Activated naive CD8-positive, alpha-beta T cell treated with anti-CD3 and anti-CD28 coated beads, Interleukin-2, amount 10 ng/mL, durations not matched to agents 7 days and 5 days (primary cell): ENCODE measurements at regions not wholly inside any gene's neighbourhood (a gene's known extent, or its start where the extent isn't known, plus 50 kb on each side); places are given as distances from the start of the nearest gene placed in this dataset.
"Not testable (repeated sequence)": the region's sequence is repeated elsewhere in the genome, so short reads cannot be mapped to it uniquely, and the experiment has no call there.

Experiments
- ATAC-seq: fragments of 150-1000 bp; cut with Tn5 transposase; one replicate; pipeline ENCODE4 v1.10.0; 2021; ENCODE audit warnings: low read depth, moderate library complexity
- POLR2A ChIA-PET: fragments of 350-600 bp; sonication (Branson Sonifier 250); formaldehyde crosslinking; loops from one replicate; lab custom pipeline; 2021; ENCODE audit warnings: antibody characterized with exemption; lab: Charles Lee
- DNase-seq: peaks from one replicate; pipeline ENCODE4 v3.0.0; 2021
- H3K27ac Mint-ChIP-seq: one replicate; pipeline ENCODE4 v1.8.0; 2022; ENCODE audit warnings: mild to moderate bottlenecking, mixed read lengths
- H3K27me3 Mint-ChIP-seq: one replicate; pipeline ENCODE4 v1.8.0; 2022; ENCODE audit warnings: mild to moderate bottlenecking, moderate library complexity, mixed read lengths
- H3K36me3 Mint-ChIP-seq: one replicate; pipeline ENCODE4 v1.8.0; 2021; ENCODE audit warnings: mild to moderate bottlenecking, mixed read lengths
- H3K4me1 Mint-ChIP-seq: one replicate; pipeline ENCODE4 v1.8.0; 2021; ENCODE audit warnings: mixed read lengths
- H3K4me3 Mint-ChIP-seq: one replicate; pipeline ENCODE4 v1.8.0; 2022; ENCODE audit warnings: mild to moderate bottlenecking, moderate library complexity, mixed read lengths
- H3K9me3 Mint-ChIP-seq: one replicate; pipeline ENCODE4 v1.8.0; 2021; ENCODE audit warnings: mixed read lengths

DNA sequence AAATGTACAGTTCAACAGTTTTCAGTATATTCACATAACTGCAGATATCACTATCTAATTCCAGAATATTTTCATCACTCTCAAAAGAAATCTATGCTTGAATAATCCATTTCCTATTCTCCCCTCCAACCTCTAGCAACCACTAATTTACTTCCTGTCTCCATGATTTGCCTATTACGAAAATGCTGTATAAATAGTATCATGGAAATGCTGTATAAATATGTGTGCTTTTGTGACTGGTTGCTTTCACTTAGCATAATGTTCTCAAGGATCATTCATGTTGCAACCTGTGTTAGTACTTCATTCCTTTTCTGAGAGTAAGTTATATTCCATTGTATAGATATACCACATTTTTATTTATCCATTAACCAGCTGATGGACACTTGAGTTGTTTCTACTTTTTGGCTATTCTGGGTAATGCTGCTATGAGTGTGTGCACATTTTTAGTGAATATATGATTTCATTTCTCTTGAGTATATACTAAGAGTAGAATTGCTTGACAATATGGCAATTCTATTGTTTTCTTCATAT, 115.6 kb downstream of the TNFSF18 start:
- peaks cover 20% of the 10 kb centered on the region for H3K4me1 Mint-ChIP-seq
- POLR2A ChIA-PET = interaction anchor here (0.9 kb wide), 1 partner anchor 40 kb away, joined by 3 read pairs; no protein-coding TSS in a partner anchor
- DNase-seq (no peak), ATAC-seq (no peak)
- H3K27me3 Mint-ChIP-seq = no peaks in the 10 kb centered on the region
- H3K4me3 Mint-ChIP-seq = no peak overlapping the region
- peaks cover 5% of the 10 kb centered on the region for H3K9me3 Mint-ChIP-seq
- peaks cover 11% of the 10 kb centered on the region for H3K36me3 Mint-ChIP-seq
- H3K27ac Mint-ChIP-seq = no peak overlapping the region

DNA sequence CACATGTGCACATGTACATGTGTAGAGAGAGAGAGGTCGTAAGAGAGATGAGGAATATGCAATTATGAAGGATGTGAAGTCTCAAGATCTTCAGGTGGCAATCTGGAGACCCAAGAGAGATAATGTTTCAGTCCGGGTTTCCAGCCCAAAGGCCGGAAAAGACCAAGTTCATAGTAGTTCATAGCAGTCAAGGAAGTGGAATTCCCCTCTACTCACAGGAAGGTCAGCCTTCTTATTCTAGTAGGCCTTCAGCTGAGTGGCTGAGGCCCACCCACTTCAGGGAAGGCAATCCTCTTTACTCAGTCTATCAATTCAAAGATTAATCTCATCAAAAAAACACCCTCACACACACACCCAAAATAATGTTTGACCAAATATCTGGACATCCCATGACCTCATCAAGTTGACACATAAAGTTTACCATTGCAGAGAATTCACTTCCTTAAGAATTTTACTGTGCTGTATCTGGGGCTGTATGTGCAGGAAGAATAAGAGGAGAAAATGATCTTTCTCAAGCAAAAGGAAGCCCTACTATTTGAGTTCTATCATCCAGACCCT, 114.6 kb downstream of the TNFSF18 start:
- POLR2A ChIA-PET = interaction anchor here (0.9 kb wide), 1 partner anchor 41 kb away, joined by 3 read pairs; no protein-coding TSS in a partner anchor

DNA sequence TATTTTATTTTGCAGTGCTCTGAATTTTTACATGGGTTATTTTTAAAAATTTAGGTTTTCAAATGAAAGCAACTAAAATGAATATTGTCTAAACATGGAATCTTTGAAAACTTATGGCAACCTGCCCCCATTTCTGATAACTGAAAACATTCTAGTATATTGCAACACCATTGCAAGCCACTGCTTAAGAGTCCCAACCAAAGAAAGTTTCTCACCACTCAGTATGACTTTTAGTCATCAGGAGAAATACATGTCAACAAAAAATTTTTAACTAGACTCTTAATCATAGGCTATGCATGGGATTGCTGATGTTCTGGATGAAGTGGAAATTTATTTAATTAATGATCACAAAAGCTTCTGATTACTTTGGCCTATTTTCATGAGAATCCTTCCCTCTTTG, 112.1 kb downstream of the TNFSF18 start:
- Mint-ChIP-seq H3K4me3 (no peak overlapping the region), H3K27me3 (no peaks in the 10 kb centered on the region), H3K9me3 (peaks cover 8% of the 10 kb centered on the region), H3K27ac (no peak overlapping the region), H3K36me3 (peaks cover 7% of the 10 kb centered on the region), H3K4me1 (peaks cover 11% of the 10 kb centered on the region)
- POLR2A ChIA-PET = no interaction called here
- no peak for DNase-seq
- no peak for ATAC-seq

More for the DNA sequence above, 114.6 kb downstream of the TNFSF18 start:
- Mint-ChIP-seq H3K4me3 (no peak overlapping the region), H3K27ac (no peak overlapping the region), H3K9me3 (peaks cover 5% of the 10 kb centered on the region), H3K4me1 (peaks cover 20% of the 10 kb centered on the region), H3K27me3 (no peaks in the 10 kb centered on the region), H3K36me3 (peaks cover 11% of the 10 kb centered on the region)
- ATAC-seq = no peak
- no peak for DNase-seq

DNA sequence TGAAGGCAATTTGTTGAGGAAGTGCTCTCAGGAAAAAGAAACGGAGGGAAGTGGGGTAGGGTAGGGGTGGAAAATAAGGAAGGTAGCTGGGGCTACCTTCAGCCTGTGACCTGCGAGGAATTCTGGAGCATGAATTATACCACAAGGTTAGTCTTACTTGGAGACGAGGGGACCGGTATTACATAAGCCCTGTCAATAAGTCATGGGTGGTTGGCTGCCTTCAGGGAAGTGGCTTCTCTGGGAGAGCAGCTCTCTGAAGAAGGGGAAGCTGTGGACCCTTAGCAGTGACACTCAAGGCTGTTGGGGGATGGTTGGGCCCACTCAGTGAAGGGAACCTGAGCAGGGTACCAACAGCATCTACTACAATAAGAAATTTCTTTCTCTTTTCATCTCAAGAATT, 111.3 kb downstream of the TNFSF18 start:
- peaks cover 5% of the 10 kb centered on the region for H3K4me1 Mint-ChIP-seq
- H3K4me3 Mint-ChIP-seq = no peak overlapping the region
- H3K36me3 Mint-ChIP-seq = peaks cover 7% of the 10 kb centered on the region
- peaks cover 8% of the 10 kb centered on the region for H3K9me3 Mint-ChIP-seq
- POLR2A ChIA-PET = no interaction called here
- no peak for ATAC-seq
- H3K27me3 Mint-ChIP-seq = no peaks in the 10 kb centered on the region
- no peak overlapping the region for H3K27ac Mint-ChIP-seq
- DNase-seq = no peak

DNA sequence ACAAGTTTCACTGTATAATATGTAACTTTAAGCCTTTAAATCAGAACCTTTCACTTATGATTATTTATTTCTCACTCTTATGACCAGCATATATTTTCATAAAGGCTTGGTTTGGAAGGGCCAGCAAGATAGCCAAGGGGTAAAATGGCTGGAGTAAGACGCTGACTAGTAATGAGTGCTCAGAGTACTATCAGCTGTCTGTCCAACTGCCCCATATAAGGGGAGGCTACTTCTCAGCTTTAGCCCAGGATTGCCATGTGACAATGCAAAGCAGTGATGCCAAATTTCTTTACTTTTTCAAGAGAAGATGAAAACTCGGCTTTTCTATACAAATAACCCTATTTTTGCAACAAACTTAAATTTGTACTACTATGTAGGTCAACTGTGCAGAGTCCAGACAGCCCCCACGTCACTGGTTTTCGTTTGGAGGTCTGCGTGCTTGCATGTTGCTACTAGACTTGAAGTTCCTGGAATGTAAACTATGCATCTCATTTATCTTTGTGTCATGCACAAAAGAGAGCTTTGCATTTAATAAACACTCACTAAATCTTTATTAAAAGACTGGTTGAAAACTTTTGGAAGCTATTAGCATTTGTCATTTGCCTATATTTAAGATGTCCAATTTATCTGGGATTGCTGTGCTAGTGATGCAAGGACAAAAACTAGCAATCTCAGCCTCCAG, 110.4 kb downstream of the TNFSF18 start:
- Mint-ChIP-seq H3K27me3 (no peaks in the 10 kb centered on the region), H3K9me3 (peaks cover 6% of the 10 kb centered on the region), H3K36me3 (peaks cover 5% of the 10 kb centered on the region), H3K4me3 (no peak overlapping the region), H3K27ac (no peak overlapping the region), H3K4me1 (peaks cover 2% of the 10 kb centered on the region)
- ATAC-seq (no peak), DNase-seq (no peak)
- POLR2A ChIA-PET = no interaction called here

DNA sequence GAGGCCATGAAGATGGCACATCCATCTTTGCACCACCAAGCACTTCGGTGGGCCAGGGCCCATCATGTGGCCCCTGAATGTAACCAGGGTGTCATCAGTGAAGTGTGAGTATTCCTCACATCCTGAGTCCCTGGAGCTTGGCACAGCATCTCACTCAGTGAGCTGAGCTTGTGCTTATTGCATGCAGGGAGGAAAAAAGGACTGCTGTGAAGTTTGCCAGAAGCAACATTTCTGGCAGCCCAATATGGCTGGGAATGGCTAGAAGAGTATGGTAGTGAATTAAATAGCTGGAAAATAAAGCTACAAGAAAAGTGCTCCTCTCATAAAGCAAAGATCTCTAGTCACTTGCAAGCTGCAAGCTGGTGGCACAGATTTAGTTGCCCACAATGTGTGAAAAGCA, 109.3 kb downstream of the TNFSF18 start:
- Mint-ChIP-seq H3K4me3 (no peak overlapping the region), H3K36me3 (peaks cover 5% of the 10 kb centered on the region), H3K27ac (no peak overlapping the region), H3K27me3 (no peaks in the 10 kb centered on the region), H3K9me3 (peaks cover 6% of the 10 kb centered on the region), H3K4me1 (peaks cover 8% of the 10 kb centered on the region)
- ATAC-seq (no peak), DNase-seq (no peak)
- POLR2A ChIA-PET = no interaction called here

DNA sequence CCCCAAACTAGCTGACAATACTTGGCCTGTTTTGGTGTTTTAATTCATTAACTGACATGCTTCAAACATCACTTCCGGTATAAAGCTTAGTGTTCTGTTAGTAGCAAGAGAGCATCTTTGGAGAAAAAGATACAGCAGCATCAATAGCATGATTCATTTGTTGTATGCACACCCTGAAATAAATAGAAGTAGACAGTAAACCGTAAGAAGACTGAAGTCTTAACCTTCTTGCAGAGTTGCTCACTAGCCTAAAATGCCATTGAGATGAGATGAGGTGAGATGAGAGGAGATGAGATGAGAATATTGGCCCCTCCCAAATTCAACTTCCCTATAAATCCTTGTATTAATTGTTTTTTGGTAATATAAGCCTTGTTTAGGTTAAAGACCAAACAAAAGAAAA, 108.8 kb downstream of the TNFSF18 start:
- DNase-seq (no peak), ATAC-seq (no peak)
- H3K36me3 Mint-ChIP-seq = peaks cover 5% of the 10 kb centered on the region
- H3K27ac Mint-ChIP-seq = no peak overlapping the region
- POLR2A ChIA-PET = no interaction called here
- H3K4me3 Mint-ChIP-seq = no peak overlapping the region
- H3K9me3 Mint-ChIP-seq = peaks cover 6% of the 10 kb centered on the region
- H3K27me3 Mint-ChIP-seq = no peaks in the 10 kb centered on the region
- H3K4me1 Mint-ChIP-seq = peaks cover 13% of the 10 kb centered on the region

DNA sequence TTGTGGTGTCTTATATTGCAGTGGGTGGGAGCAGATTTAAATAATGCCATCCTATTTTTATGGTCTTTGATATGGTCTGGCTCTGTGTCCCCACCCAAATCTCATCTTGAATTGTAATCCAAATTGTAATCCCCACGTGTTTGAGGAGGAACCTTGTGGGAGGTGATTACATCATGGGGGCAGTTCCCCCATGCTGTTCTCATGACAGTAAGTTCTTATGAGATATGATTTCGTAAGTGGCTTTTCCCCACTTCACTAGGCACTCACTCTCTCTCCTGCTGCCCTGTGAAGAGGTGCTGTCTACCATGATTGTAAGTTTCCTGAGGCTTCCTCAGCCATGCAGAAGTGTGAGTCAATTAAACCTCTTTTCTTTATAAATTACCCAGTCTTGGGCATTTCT, 107.6 kb downstream of the TNFSF18 start:
- H3K4me3 Mint-ChIP-seq, ATAC-seq, POLR2A ChIA-PET, H3K9me3 Mint-ChIP-seq, H3K27me3 Mint-ChIP-seq, H3K27ac Mint-ChIP-seq, H3K36me3 Mint-ChIP-seq, DNase-seq: not testable (repeated sequence)
- H3K4me1 Mint-ChIP-seq = peaks cover 23% of the 10 kb centered on the region

DNA sequence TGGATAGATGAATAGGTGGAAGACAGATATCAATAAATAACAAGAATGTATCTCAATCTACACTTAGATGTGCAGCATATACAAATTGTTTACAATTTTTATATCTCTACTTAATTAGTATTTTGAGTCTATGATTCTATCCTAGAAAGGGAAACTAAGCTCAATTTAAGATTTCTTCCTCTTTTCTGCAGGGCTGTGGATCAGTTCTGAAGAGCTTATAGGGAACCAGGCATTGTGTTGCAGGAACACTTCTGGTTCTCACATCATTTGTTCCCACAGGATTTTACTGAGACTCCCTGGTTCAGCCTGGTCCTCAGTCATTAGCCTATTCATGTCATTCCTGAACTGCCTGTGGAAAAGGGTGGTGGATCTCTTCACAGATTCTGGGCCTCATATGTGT, 105.8 kb downstream of the TNFSF18 start:
- peaks cover 9% of the 10 kb centered on the region for H3K9me3 Mint-ChIP-seq
- ATAC-seq (no peak), DNase-seq (no peak)
- H3K4me3 Mint-ChIP-seq = no peak overlapping the region
- POLR2A ChIA-PET = no interaction called here
- peaks cover 7% of the 10 kb centered on the region for H3K36me3 Mint-ChIP-seq
- H3K27me3 Mint-ChIP-seq = no peaks in the 10 kb centered on the region
- H3K4me1 Mint-ChIP-seq = peaks cover 25% of the 10 kb centered on the region
- H3K27ac Mint-ChIP-seq = no peak overlapping the region

DNA sequence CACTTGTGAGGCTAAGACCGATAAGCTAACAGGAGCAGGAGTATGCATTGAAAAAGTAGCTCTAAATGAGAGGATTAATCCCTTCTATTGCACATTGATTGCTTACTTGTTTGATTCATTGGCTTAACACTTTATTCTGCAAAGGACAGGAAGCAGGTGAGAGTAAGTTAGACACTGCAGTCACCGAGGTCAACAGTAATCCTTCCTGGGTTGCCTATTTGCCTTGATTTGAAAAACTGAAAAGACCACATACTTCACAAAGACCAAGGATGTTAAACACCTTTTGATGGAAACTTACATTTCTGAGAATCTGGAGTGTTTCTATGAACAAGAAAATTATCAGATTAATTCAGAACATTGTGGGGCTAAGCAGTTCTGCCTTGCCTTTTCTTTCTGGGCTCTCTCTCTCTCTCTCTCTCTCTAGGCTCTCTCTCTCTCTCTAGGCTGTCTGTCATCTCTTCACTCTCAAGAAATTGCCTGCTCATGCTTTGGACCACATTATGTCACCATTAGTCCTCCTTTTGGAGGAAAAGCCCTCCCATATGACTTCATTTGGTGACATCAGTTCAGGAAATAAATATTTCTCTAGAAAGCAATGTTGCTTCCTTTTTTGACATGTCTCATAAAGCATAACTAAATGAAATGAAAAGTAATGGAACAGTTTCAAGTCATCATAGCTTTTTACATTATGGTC, 103.8 kb downstream of the TNFSF18 start:
- peak overlapping the region; percentile 87 for H3K27ac Mint-ChIP-seq
- peaks cover 7% of the 10 kb centered on the region for H3K36me3 Mint-ChIP-seq
- DNase-seq (no peak), ATAC-seq (peak; percentile 82)
- peaks cover 28% of the 10 kb centered on the region for H3K4me1 Mint-ChIP-seq
- H3K4me3 Mint-ChIP-seq = peak overlapping the region; percentile 48
- H3K27me3 Mint-ChIP-seq = no peaks in the 10 kb centered on the region
- POLR2A ChIA-PET = interaction anchor here (0.6 to 1.8 kb wide), 2 partner anchors 120 to 330 kb away, joined by 3 to 4 read pairs; no protein-coding TSS in a partner anchor
- H3K9me3 Mint-ChIP-seq = peaks cover 9% of the 10 kb centered on the region

DNA sequence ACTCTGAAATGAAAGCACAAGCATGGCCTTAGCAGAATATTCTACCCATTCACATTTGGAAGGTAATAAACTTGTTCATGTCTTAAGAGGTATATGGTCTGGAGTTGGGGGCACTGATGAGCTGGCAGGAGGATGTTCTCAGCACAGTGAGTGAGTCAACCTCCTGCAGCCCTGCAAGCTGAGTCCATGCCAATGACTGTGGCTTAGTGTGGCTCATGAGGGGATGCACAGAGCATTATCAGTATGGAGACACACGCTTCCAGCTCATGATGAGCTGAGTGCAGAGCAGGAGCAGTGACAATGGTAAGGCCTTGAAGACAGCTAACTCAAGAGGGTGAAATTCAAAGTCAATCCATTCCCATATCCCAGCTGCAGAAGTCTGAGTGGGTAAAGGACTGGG, 102.3 kb downstream of the TNFSF18 start:
- no peak overlapping the region for H3K4me3 Mint-ChIP-seq
- no peak overlapping the region for H3K27ac Mint-ChIP-seq
- peak; percentile 27 for ATAC-seq
- H3K4me1 Mint-ChIP-seq = peaks cover 28% of the 10 kb centered on the region
- H3K36me3 Mint-ChIP-seq = peaks cover 5% of the 10 kb centered on the region
- H3K9me3 Mint-ChIP-seq = peaks cover 5% of the 10 kb centered on the region
- DNase-seq = no peak
- POLR2A ChIA-PET = interaction anchor here (0.6 to 0.7 kb wide), 2 partner anchors 245 to 992 kb away, joined by 3 read pairs; no protein-coding TSS in a partner anchor
- no peaks in the 10 kb centered on the region for H3K27me3 Mint-ChIP-seq

DNA sequence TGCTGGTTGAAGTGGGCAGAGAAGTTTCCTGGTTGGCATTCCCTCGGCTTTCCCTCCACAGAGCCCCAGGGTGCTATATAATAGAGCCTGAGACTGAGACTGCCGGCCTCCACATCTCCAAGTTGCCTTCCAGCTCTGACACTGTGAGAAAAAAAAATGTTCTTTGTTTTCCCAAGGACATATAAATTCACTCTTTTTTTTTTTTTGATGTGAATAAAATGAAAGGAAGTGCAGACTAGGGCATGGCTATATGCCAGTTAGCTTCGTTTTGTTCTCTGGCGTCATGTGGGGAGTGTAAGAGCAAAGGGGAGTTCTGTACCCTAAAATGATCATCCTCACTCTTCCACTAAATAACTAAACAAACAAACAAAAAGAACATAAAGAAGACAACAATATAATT, 101.6 kb downstream of the TNFSF18 start:
- Mint-ChIP-seq H3K27ac (peak overlapping the region; percentile 31), H3K9me3 (peaks cover 3% of the 10 kb centered on the region), H3K4me3 (no peak overlapping the region), H3K36me3 (peaks cover 3% of the 10 kb centered on the region), H3K4me1 (peaks cover 28% of the 10 kb centered on the region), H3K27me3 (no peaks in the 10 kb centered on the region)
- POLR2A ChIA-PET = no interaction called here
- DNase-seq (no peak), ATAC-seq (no peak)

DNA sequence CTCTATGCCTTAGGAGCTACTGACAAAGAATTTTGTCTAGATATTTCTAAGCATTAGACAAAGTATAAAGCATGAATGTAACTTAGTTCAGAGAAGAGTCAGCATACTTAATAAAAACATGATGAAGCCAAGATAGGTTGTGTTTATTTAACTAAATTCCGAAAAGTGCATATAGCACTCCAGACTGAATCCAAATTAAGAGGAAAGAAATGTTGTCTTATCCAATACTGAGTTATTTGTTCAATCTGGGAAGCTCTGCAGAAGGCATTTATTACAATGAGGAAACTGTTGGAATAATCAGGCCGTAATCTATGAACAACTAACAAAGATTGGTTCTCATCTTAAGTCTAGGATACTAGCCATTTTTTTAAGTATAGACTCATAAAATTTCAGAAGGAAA, 100.2 kb downstream of the TNFSF18 start:
- no peak overlapping the region for H3K4me3 Mint-ChIP-seq
- POLR2A ChIA-PET = no interaction called here
- peaks cover 3% of the 10 kb centered on the region for H3K9me3 Mint-ChIP-seq
- H3K4me1 Mint-ChIP-seq = peaks cover 26% of the 10 kb centered on the region
- DNase-seq = no peak
- H3K27me3 Mint-ChIP-seq = no peaks in the 10 kb centered on the region
- peaks cover 3% of the 10 kb centered on the region for H3K36me3 Mint-ChIP-seq
- no peak overlapping the region for H3K27ac Mint-ChIP-seq
- ATAC-seq = no peak
